NCI-H128 (cell line): ENCODE measurements at regions not wholly inside any gene's neighbourhood (a gene's known extent, or its start where the extent isn't known, plus 50 kb on each side); places are given as distances from the start of the nearest gene placed in this dataset.

ENCODE experiments used
- DNase-seq: peaks from one replicate; lab custom pipeline; 2025; ENCODE audit not compliant: unreplicated experiment; lab: John Stamatoyannopoulos, UW

DNA sequence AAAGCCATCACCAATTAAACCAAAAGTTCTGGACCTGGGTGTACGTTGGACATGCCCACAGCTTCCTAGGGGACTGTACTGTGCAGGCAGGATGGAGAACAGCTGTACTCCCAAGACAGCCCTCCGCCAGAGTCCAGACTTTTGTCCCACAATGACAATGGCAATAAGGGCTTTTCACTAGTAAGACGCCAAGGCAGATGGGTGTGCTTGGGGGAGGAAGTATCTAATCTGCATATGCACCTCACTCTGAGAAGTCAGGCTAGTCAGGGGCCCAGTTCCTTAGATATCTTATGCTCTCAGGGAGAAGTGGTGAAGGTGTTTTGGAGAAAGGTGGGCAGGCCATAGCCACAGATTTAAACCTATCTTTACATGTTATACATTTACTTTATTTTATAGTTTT, 85.1 kb upstream of the USP47 start:
- DNase-seq = no peak

DNA sequence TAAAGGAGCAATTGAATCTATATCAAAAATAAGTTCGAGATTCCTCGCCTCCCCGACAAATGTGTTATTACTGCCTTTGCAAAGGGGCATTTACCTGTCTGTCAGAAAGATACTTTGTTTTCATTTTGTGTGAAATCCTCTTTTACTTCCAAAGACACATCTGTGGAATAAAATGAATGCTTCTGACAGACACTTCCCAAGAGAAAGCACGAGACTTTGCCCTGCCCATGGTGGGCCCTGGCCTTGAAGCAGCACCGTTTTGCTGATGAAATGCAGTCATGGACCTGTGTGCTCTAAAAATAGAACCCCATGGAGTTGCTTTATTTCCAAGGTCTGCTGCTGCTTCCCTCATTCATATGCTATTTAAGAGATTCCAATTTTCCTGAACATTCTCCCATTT, 85.9 kb upstream of the USP47 start:
- DNase-seq = no peak

GRCh38 chr11:11752679-11753078, 89.1 kb upstream of the USP47 start:
- DNase-seq = no peak

DNA sequence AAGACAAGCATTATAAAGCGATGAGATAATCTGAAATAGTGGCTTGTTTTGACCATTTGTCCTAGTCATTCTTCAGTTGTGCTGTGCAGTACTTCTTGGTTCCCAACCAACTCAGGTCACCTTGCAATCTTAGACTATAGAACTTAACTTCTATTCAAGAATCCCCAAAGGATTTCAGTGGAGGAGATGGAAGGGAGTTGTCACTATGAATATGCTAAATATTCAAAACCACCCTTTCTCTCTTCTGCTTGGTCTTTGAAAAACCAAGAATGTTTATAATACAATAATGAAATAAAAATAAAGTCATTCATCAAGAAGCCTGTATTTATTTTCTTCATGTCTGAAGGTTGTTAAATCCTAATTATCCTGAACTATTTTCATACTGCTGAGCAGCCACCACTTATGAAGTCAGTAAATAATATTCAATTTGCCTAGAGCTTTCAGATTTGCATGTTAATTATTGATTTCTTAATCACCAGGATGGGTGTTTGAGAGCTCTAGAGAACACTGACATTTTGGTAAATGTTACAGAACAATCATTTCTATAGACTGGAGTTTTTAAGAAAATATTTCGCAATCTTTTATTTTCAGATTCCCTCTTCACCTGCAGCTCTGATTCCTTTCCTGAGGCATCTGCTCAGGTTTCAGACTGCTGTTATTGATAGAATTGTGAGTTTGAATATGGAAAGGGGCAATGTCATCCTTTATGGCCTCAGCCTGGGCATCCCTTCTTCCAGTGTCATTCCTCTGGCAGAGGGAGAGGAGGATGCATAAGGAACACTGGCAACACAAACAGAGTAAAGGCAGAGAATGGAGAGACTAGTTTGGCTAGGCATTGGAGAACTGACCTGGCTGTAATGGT, 91.5 kb upstream of the USP47 start:
- no peak for DNase-seq

GRCh38 chr11:11748706-11749365, 92.9 kb upstream of the USP47 start:
- no peak for DNase-seq

DNA sequence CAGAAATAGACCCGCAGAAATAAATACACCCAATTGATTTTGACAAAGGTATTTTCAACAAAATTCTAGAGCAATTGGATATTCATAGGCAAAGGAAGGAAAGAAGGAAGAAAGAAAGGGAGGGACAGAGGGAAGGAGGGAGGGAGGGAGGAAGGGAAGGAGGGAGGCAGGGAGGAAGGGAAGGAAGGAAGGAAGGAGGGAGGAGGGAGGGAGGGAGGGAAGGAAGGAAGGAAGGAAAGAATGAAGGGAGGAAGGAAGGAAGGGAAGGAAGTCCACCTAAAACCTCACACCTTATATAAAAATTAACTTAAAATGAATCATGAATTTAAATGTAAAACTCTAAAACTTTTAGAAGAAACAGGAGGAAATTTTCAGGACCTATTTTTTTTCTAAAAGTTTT, 94.2 kb upstream of the USP47 start:
- no peak for DNase-seq

DNA sequence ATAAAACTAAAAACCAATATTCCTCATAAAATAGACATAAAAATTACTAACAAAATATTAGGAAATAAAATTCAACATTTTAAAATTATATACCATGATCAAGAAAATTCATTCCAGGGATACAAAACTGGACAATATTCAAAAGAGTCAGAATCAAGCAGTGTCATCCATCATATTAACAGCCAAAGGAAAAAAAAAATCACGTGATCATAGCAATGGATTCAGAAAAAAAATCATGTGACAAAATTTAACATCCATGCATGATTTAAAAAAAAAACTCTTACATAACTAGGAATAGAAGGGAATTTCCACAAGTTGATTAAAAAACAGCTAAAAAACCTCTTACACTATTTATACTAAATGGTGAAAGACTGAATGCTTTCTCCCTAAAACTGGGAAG, 95.3 kb upstream of the USP47 start:
- no peak for DNase-seq

GRCh38 chr11:11743216-11743615, 98.6 kb upstream of the USP47 start:
- DNase-seq = no peak

DNA sequence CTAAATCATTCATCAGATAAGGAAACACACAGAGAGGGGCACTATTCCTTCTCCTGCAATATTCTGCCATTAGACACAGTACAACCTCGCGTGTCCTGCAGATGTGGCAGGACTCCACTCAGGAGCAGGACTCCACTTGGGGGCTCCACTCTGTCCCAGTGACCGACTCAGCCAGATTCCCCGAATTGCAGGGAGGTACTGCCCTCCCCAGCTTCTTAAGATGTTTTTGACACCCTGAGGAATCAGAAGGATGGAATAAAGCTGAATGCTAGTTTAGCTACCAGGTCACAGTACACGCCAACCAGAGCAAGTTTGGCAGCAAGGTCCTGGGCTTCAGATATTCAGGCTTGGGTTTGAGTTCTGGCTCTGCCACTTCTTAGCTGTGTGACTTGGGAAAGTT, 99.3 kb upstream of the USP47 start:
- no peak for DNase-seq

DNA sequence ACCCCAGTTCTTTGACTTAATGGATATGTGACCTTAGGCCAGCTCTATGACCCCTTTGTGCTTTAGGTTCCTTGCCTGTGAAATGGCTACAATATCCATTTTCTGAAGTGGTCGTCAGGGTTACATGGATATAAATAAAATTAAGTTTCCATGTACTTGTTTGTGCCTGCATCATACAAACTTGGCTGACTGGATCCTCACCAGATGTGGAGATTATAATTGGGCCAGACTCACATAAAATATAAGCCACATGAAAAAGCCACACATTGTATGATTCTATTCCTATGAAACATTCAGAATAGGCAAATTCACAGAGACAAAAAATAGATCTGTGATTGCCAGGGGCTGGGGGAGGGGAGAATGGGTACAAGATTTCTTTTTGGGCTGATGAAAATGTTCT, 100.9 kb upstream of the USP47 start:
- DNase-seq = no peak

GRCh38 chr11:11740073-11740702, 101.6 kb upstream of the USP47 start:
- no peak for DNase-seq

GRCh38 chr11:11738370-11738769, 103.4 kb upstream of the USP47 start:
- DNase-seq = no peak

DNA sequence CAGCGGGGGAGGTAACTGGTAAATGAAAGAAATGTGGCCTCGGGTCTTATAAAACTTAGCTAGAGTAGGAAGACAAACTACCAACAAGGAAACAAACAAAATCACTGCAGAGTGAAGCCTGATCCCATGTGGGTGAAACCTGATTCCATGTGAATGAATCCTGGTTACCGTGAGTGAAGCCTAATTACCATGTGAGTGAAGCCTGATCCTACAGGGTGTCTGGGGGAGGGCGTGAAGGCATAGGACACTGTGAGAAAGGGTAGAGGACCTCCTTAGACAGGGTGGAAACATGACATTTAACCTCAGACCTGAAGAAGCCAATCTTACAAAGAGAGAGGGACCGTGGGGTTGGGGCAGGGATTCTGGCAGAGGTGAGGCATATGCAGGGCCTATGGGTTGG, 106.2 kb upstream of the USP47 start:
- no peak for DNase-seq

DNA sequence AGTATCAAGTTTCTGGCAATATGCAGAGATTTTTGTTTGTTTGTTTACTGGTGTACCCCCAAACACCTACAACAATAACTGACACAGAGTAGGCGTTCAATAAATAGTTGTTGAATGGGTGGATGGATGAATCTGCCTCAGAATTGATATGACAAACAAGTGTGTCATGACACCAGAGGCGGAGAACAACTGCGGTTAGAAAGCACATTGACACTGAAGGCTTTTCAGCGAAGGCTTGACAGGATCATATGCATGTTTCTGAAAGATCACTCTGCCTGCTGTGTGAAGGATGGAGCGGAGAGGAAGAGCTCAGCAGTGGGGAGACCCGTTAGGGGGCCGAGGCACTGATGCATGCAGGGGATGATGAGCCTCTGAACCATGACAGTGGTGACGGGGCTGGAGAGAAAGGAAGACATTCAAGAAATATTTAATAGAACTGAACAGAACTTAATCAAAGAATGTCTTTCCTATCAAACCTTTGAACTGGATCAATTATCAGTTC, 108.5 kb upstream of the USP47 start:
- no peak for DNase-seq

GRCh38 chr11:11732116-11732515, 109.7 kb upstream of the USP47 start:
- DNase-seq = no peak

- no peak for DNase-seq
These were observed 109.7 kb upstream of the GALNT18 start for GRCh38 chr11:11731311-11732083.

- no peak for DNase-seq
These were observed 106.6 kb upstream of the GALNT18 start for GRCh38 chr11:11728386-11728785.

DNA sequence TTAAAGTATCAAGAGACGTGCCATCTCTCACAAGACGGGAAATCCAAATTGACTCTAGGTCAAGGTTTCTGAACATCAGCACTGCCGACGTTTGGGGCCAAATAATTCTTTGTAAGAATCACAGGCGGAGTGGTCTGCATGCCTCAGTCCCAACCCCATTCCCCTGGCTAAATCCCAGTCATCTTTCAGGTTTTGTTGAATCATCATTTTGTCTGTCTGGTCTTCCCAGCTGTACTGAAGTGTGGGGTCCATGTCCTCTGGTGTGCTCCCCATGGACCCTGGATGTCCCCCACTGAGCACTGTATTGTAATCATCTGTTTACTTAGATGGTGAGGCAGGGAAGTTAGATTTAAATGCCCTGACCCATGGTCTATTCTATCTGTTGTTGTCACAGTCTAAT, 103.6 kb upstream of the GALNT18 start:
- no peak for DNase-seq

DNA sequence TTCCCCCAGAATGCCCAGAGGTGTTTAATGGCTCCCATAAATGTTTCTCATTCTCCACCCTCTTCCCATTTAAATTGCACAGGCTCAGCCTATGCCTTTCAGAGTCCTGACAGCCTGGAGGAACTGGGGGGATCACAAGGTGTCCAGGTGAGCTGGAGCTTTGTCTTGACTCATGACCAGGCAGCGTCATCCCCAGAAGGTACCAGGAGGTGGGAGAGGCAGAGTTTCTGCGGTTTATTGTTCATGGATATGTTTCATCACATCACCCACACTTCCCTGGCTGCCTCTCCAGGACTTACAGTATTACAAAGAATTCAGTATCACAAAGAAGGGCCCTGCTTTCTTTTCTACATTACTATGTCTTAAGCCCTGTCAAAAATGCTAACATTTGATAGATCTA, 103.2 kb upstream of the GALNT18 start:
- no peak for DNase-seq

GRCh38 chr11:11722861-11723260, 101.1 kb upstream of the GALNT18 start:
- no peak for DNase-seq

GRCh38 chr11:11722246-11722645, 100.4 kb upstream of the GALNT18 start:
- DNase-seq = no peak
